ENCODE measurements at regions not wholly inside any gene's neighbourhood (a gene's known extent, or its start where the extent isn't known, plus 50 kb on each side); places are given as distances from the start of the nearest gene placed in this dataset.
"Not testable (repeated sequence)": the region's sequence is repeated elsewhere in the genome, so short reads cannot be mapped to it uniquely, and the experiment has no call there.

- no peak for DNase-seq (ENCODE audit: low spot score)
Observed at GRCh38 chr13:58994077-58994476, 1169.7 kb downstream of the DIAPH3 start.

DNA sequence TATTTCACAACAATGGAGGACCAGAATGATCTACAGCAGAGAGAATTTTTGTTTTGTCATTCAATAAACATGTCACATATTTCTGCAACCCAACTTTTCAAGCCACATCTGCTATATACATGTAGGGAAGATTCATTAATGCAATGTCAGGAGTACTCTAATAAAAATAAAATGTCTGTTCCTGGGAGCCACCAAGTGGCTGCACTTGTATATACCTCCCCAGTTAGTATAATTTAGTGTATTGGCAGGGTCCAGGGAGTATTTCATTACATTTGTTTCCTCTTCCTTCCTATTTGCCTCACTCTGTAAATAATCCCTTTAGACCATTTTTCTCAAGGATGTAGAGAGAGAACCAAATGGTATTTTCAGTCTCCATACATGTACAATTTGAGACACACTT lies 1169.0 kb downstream of the DIAPH3 start:
- no peak for DNase-seq (ENCODE audit: low spot score)

DNA sequence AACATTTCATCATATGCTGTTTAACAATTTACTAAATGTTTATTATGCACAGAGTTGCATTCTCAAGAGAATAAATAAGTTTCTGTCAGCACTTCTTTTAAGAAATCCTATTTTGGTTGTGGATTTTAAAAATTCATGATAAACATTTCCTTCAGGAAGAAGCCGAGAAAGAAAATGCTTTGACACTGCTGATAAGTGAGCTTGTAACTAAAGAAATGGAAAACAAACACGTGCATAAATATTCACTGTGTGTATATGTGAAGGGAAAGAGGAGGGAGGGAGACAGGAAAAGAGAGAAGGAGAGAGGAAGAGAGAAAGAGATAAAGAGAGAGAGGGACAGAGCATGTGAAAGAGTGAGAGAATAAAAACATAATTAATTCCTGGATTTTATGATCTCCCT lies 1165.0 kb downstream of the DIAPH3 start:
- DNase-seq (ENCODE audit: low spot score): no peak

- DNase-seq (ENCODE audit: low spot score): no peak
Observed at GRCh38 chr13:58999851-59000250, 1163.9 kb downstream of the DIAPH3 start.

GRCh38 chr13:59000770-59001169 lies 1163.0 kb downstream of the DIAPH3 start:
- DNase-seq (ENCODE audit: low spot score): no peak

DNA sequence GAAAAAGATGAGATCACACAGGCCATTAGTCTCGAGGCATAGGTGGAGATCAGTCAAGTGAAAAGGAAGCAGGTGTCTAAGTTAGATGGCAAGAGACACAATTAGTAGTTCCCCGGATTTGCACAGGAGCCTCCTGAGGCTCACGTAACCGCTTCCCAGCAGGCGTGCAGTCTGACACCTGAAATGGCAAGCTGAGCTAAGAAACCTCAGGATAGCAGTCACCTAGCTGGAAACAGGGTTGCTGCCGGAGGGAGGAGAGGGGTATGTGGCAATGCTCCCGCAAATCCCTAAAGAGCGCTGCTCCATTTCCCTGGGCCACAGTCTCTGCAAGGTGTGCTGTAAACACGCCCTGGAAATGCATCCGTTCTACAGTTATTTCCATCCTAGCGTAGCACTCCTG lies 1151.0 kb downstream of the DIAPH3 start:
- DNase-seq (ENCODE audit: low spot score): no peak

DNA sequence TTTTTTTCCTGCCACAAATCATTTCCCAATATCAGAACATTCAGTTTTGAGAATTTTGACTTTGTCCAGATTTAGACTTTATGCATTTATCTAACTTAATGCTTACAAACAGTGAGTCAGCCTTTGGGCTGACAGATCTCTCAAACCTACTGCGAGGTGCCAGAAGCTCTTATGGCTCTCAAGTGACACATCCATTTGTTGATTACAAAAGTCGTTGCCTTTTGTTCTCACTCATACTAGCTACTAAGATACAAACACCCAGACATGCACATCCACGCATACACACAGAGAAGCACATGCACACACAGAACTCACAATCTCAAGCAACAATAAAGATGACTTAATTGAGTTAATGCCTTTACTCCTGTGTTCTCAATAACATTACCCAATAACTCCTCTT lies 1147.5 kb downstream of the DIAPH3 start:
- DNase-seq (ENCODE audit: low spot score): no peak

GRCh38 chr13:59024434-59024833 lies 1139.3 kb downstream of the DIAPH3 start:
- DNase-seq (ENCODE audit: low spot score): no peak

DNA sequence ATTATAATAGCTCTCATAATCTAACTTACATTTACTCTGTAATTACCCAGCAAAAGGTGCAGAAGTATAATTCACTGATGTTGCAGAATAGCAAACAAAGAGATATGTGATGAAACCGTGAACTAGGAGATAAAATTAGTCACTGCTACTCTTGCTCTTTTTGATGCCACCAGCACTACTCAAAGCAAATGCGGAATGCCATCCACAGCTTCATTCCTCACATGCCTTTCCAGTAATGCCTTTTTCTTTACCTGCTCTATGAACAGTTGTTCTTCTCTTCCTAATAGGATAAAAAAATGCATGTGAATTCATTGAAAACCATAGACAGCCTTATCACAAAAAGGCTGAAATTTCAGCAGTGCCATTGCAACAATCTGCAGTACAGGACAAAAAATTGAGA lies 1129.5 kb downstream of the DIAPH3 start:
- DNase-seq (ENCODE audit: low spot score): no peak

DNA sequence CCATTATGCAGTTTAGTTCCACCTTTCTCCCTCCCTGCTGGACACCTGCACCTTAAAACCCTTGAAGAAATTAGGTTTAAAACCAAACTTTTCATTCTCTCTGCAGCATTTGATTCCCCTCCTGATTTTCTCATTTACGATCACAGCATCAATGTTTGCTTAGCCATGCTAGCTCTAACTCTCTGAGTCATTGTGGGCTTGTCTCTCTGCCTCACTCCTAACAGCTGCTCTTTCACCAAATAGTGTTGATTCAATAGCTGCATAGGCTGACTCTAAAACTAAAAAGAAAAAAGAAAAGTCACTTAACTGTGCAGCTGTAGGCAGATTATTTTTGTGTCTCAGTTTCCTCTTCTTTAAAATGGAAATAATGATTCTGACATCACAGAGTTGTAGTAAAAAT lies 1124.9 kb downstream of the DIAPH3 start:
- no peak for DNase-seq (ENCODE audit: low spot score)

DNA sequence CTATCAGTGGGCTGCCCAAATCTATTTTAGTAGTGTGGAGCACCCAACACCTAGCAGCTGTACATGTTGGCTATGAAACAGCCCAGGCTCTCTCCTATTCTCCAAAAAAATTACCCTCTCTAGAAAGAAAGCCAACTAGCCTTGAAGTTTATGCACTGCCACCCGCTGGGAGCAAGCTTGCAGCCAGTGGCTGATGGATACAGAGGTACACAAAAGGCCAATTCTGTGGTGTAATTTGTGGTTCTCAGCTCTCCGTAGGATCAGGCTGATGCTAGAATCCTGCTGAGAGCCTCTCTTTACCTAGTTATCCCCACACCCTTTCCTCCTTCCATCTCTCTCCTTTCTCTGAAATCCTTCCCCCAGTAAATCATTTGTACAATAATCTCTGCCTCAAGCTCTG lies 1120.7 kb downstream of the DIAPH3 start:
- no peak for DNase-seq (ENCODE audit: low spot score)

- no peak for DNase-seq (ENCODE audit: low spot score)
Observed at GRCh38 chr13:59047546-59047945, 1116.2 kb downstream of the DIAPH3 start.

DNA sequence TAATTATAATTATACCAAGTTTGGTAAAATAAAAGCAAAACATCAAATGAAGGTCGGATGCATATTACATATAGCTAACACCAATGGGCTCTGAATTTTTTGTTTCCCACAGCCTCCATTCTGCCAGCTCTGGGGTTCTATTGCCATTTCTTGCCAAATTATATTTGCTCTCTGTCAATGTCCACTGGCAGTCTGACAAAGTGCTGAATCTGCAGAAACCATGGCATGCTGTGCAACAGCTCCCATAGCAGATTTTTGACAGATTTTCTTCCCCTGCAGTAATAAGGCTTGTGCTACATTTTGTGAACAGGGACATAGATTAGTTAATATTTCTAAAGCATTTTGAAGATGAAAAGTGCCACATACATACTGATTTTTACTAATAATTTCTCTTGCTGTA lies 1102.1 kb downstream of the DIAPH3 start:
- DNase-seq (ENCODE audit: low spot score): no peak

DNA sequence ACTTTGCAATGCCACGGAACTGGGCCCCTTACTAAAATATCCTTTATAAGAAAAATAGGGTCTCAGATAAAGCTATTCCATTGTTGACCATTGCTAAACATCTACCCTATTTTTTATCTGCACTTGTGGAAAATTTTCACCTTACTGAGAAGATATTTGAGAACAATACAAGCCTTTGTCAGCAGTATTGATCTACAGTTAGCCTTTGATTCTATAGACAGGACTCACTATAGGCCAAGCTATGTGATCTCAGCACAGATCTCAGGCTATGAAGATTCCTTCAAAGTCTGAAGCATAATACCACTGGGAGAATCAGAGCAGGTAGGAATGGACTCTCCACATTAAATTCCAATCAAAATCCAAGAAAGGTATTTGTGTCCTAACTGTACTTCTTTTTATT lies 1099.7 kb downstream of the DIAPH3 start:
- DNase-seq (ENCODE audit: low spot score): no peak

- not testable (repeated sequence) for DNase-seq (ENCODE audit: low spot score)
Observed at GRCh38 chr13:59076386-59076785, 1087.3 kb downstream of the DIAPH3 start.

GRCh38 chr13:59086147-59086546 lies 1077.6 kb downstream of the DIAPH3 start:
- no peak for DNase-seq (ENCODE audit: low spot score)

- DNase-seq (ENCODE audit: low spot score): no peak
Observed at GRCh38 chr13:59088716-59089115, 1075.0 kb downstream of the DIAPH3 start.

- no peak for DNase-seq (ENCODE audit: low spot score)
Observed at GRCh38 chr13:59094181-59094580, 1069.5 kb downstream of the DIAPH3 start.

GRCh38 chr13:59099182-59099974 lies 1064.3 kb downstream of the DIAPH3 start:
- DNase-seq (ENCODE audit: low spot score): no peak

GRCh38 chr13:59103004-59103768 lies 1060.5 kb downstream of the DIAPH3 start:
- no peak for DNase-seq (ENCODE audit: low spot score)

DNA sequence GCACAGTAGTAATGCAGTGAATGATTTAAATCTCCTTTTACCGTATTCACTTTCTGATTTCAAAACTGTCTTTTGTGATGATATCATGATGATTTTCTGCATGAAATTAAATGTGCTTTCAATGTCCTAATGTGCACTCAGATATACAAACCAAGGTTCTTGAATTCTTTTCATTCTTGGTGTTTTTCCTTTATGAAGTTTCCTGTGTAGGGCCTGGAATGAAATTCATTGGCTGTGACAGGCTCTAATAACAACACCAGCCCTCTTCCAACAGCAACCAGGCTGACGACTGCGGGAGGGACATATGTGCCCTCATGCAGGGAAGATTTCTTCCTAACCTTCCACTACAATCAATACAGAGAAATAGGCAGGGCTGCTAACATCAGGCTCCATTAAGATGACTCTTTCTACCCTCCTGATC lies 1052.0 kb downstream of the DIAPH3 start:
- no peak for DNase-seq (ENCODE audit: low spot score)

DNA sequence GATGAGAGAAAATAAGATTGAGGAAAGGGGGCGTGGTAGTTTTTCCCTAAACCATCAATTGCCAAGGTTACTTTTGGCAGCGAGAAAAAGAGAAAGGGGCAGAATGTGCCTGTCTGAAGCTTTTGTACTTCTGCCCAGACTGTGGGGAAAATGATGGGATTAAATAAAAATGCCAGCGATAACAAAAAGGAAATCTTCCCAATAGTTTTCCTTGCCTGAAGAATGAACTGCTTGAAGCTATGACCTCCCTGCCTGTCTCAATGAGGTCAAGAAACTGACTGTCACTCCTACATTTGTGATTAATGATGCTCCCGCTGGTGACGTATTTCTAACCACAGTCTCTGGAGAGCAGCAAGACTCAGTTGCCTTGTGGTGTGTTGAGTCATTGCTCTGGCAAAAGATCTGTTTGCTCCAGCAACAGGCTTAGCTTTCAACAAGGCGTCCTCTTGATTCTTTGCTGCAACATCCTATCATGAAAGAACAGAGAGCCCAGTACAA lies 1051.5 kb downstream of the DIAPH3 start:
- no peak for DNase-seq (ENCODE audit: low spot score)

GRCh38 chr13:59119475-59119874 lies 1044.3 kb downstream of the DIAPH3 start:
- no peak for DNase-seq (ENCODE audit: low spot score)
